Tibial nerve (tissue), 3 donors: ENCODE measurements at regions not wholly inside any gene's neighbourhood (a gene's known extent, or its start where the extent isn't known, plus 50 kb on each side); places are given as distances from the start of the nearest gene placed in this dataset.

Source experiments
- CTCF ChIP-seq, 5 experiments: fragments of 200-600 bp in 3 of 5; fragments of 450-650 bp in 2 of 5; sonication (generic) in 3 of 5; IDR thresholded peaks; one replicate each; pipeline ENCODE4 v1.5.1; 2016 to 2019; ENCODE audit warnings: antibody characterized with exemption in 5 of 5, mild to moderate bottlenecking in 3 of 5, moderate library complexity in 2 of 5
- POLR2A ChIP-seq, 2 donors: fragments of 450-650 bp; IDR thresholded peaks; one replicate each; pipeline ENCODE4 v1.6.1; 2017; ENCODE audit warnings: antibody characterized with exemption in 2 of 2, mild to moderate bottlenecking in 2 of 2, moderate library complexity in 2 of 2

DNA sequence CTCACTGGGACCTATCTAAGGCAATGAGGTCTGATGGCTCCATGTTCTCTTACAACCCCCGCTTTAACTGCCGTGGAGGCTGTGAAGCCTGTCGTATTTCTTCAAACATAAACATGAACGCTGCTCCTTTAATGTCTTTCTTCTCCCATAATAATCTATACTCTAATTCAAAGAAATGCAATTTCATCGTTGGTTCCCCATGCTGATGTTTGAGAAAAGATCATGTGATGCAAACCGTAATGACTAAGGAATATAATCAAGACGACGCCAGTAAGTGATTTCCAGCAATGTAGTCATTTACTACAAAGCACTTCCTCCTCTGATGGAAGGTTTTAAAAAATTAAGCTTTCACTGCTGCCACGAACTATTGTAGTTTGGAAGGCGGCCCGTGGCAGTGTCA is 102.6 kb upstream of the NEBL start:
- TF ChIP-seq CTCF (IDR thresholded peaks at IDR 0.05) (no peak), POLR2A (IDR thresholded peaks at IDR 0.05) (no peak)
